Retinal pigment epithelial cell (primary cell): ENCODE measurements at regions not wholly inside any gene's neighbourhood (a gene's known extent, or its start where the extent isn't known, plus 50 kb on each side); places are given as distances from the start of the nearest gene placed in this dataset.
"Not testable (repeated sequence)": the region's sequence is repeated elsewhere in the genome, so short reads cannot be mapped to it uniquely, and the experiment has no call there.

Experiments used
- DNase-seq: peaks from one replicate; pipeline ENCODE4 v3.0.0-alpha.2; 2010; ENCODE audit warnings: low read depth
- H3K4me3 ChIP-seq: 2 replicates; pipeline ENCODE4 v1.5.1; 2011; ENCODE audit warnings: mild to moderate bottlenecking, low read length, control low read depth, moderate library complexity
- TF ChIP-seq, protein P1 (sequence below): conservative IDR thresholded peaks from 2 replicates; pipeline ENCODE4 v1.5.1; 2011; ENCODE audit warnings: low read depth, low read length, control low read depth, inconsistent platforms

DNA sequence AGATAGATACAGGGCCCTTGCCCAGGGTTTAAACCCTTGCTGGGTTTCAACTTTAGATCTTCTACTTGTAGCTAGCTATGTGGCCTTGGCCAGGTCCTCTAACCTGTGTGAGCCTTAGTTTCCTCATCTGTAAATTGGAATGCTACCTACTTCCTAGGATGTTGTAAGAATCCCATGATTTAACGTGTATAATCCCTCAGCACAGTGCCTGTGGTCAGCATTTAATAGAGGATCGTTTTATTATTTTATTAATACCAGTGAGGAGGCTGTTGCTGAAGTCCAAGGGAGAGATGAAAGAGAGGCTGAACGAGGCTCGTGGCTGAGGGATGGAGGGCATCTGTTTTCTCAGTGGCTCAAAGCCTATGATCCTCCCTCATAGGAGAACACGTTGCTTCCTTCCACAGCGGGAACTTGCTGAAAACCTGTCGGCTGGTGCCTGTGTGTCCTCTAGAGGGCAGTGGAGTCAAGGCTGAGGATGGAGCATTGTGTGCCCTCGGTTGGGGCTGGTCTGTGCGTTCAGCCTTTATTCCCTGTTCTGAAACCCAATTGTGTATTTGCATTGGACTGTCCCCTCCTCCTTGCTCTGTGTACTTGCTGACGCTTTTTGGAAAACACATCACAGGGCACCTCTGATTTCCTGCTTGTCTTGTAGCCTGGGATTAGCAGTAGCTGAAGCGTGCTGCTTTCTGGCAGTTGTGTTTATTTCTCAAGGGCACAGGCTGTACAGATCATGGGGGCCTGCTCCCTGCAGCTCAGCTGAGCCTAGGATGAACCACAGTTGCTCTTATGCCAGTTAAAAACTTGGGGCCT is 104.3 kb downstream of the PROP1 start:
- DNase-seq, H3K4me3 ChIP-seq: not testable (repeated sequence)
- TF ChIP-seq, protein P1, sequence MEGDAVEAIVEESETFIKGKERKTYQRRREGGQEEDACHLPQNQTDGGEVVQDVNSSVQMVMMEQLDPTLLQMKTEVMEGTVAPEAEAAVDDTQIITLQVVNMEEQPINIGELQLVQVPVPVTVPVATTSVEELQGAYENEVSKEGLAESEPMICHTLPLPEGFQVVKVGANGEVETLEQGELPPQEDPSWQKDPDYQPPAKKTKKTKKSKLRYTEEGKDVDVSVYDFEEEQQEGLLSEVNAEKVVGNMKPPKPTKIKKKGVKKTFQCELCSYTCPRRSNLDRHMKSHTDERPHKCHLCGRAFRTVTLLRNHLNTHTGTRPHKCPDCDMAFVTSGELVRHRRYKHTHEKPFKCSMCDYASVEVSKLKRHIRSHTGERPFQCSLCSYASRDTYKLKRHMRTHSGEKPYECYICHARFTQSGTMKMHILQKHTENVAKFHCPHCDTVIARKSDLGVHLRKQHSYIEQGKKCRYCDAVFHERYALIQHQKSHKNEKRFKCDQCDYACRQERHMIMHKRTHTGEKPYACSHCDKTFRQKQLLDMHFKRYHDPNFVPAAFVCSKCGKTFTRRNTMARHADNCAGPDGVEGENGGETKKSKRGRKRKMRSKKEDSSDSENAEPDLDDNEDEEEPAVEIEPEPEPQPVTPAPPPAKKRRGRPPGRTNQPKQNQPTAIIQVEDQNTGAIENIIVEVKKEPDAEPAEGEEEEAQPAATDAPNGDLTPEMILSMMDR, result peak; percentile 21

GRCh38 chr5:177883295-177883694 is 100.6 kb upstream of the FAM153A start:
- H3K4me3 ChIP-seq, DNase-seq: not testable (repeated sequence)

- DNase-seq, result not testable (repeated sequence)
- peak overlapping the region; percentile 49 for H3K4me3 ChIP-seq
Measured at GRCh38 chr5:177875900-177876238, 93.2 kb upstream of the FAM153A start.

GRCh38 chr5:177875013-177875899 is 92.6 kb upstream of the FAM153A start:
- DNase-seq, result not testable (repeated sequence)
- peak overlapping the region; percentile 40 for H3K4me3 ChIP-seq

DNA sequence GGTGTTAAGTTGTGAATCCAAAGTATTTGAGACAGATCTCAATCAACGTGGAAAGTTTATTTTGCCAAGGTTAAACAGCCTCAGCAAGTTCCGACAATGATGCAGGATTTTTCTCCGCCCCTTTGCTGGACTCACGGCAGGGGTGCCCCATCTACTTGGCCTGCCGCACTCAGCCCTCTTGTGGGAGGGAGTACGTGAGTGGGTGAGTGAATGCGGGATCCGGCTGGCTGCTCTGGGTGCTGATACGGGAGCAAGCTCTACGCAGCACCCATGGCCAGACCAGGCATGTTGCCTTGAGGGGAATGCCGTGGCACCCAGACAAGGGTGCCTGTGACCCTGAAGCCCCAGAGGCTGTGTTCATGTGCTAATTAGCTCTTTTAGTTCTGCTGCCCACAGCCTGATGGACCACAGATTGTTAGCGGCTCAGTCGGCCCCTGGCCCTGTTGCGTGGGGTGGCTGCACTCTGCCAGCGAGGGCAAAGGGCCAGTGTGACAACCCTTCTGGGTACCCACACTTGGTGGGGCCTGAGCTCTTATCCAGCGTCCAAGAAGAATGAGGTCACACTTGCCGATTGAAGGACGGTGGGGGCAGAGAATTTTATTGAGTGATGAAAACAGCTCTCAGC is 81.2 kb upstream of the FAM153A start:
- DNase-seq, result not testable (repeated sequence)

GRCh38 chr5:177857642-177858200 is 75.0 kb upstream of the FAM153A start:
- H3K4me3 ChIP-seq, DNase-seq: not testable (repeated sequence)

More for the DNA sequence above, 81.2 kb upstream of the FAM153A start:
- not testable (repeated sequence) for H3K4me3 ChIP-seq

- H3K4me3 ChIP-seq, DNase-seq: not testable (repeated sequence)
Measured at GRCh38 chr5:177856474-177856873, 73.8 kb upstream of the FAM153A start.

GRCh38 chr5:177847914-177848313 is 65.2 kb upstream of the FAM153A start:
- not testable (repeated sequence) for DNase-seq, H3K4me3 ChIP-seq

DNA sequence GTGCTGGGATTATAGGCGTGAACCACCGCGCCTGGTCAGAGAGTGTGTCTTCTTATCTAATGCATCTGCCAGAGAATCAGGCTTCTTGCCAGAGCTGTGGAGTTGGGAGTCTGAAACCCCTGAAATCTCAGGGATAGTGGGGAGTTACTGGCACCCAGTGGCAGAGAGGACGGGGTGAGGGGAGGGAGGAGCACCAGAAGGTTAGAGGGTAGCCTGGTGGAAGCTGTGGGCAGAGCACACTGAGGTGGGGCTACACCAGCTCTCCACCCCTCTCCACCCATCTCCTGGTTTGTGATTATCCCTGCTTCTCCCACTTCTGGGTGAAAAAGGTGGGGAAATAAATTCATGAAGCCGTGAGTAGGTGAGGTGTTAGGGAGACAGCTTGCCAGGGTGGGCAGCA is 63.9 kb upstream of the FAM153A start:
- DNase-seq, H3K4me3 ChIP-seq: not testable (repeated sequence)

- not testable (repeated sequence) for DNase-seq
Measured at GRCh38 chr5:177845906-177846305, 63.2 kb upstream of the FAM153A start.

GRCh38 chr5:177836191-177836590 is 53.5 kb upstream of the FAM153A start:
- DNase-seq, H3K4me3 ChIP-seq: not testable (repeated sequence)

More at GRCh38 chr5:177845906-177846305, 63.2 kb upstream of the FAM153A start:
- not testable (repeated sequence) for H3K4me3 ChIP-seq
